ENCODE measurements at regions not wholly inside any gene's neighbourhood (a gene's known extent, or its start where the extent isn't known, plus 50 kb on each side); places are given as distances from the start of the nearest gene placed in this dataset.

DNA sequence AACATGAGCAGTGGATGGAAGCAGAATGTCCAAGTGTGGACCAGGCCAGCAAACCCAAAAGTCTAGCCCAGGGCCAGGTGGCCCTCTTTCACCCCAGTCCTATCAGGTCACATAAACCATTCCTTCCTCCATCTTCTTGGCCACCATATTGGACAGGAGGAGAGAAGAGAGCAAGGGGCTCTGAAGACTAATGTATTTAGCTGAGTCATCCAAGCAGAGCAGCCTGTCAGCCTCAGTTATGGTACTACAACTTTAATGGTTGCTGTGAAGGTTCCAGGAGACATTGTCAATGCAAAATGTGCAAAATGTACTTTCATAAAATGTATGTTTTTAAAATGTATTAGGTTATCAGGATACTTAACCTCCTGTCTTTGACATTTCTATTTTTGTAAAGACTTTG lies 159.5 kb downstream of the GPAM start:
- TF ChIP-seq, protein P1, sequence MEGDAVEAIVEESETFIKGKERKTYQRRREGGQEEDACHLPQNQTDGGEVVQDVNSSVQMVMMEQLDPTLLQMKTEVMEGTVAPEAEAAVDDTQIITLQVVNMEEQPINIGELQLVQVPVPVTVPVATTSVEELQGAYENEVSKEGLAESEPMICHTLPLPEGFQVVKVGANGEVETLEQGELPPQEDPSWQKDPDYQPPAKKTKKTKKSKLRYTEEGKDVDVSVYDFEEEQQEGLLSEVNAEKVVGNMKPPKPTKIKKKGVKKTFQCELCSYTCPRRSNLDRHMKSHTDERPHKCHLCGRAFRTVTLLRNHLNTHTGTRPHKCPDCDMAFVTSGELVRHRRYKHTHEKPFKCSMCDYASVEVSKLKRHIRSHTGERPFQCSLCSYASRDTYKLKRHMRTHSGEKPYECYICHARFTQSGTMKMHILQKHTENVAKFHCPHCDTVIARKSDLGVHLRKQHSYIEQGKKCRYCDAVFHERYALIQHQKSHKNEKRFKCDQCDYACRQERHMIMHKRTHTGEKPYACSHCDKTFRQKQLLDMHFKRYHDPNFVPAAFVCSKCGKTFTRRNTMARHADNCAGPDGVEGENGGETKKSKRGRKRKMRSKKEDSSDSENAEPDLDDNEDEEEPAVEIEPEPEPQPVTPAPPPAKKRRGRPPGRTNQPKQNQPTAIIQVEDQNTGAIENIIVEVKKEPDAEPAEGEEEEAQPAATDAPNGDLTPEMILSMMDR (IDR thresholded peaks at IDR 0.05; ENCODE audit: extremely low read depth in 1 of 2, insufficient read depth in 1 of 2, low read depth in 1 of 2, low read length in 2 of 2) = no peak
- no peak for TF ChIP-seq POLR2AphosphoS5 (IDR thresholded peaks at IDR 0.05; ENCODE audit: insufficient read depth, low read depth, low read length)
- TF ChIP-seq POLR2A (IDR thresholded peaks at IDR 0.05; ENCODE audit: low read depth, low read length) = no peak
- TF ChIP-seq, protein P2, sequence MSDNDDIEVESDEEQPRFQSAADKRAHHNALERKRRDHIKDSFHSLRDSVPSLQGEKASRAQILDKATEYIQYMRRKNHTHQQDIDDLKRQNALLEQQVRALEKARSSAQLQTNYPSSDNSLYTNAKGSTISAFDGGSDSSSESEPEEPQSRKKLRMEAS (IDR thresholded peaks at IDR 0.05; ENCODE audit: insufficient read depth, insufficient read length) = no peak
- no peak for TF ChIP-seq GATA2 (IDR thresholded peaks at IDR 0.05; ENCODE audit: insufficient read depth, insufficient read length, low read depth, low read length)
- no peak for TF ChIP-seq MYC (IDR thresholded peaks at IDR 0.05; ENCODE audit: low read depth, low read length)
- TF ChIP-seq EZH2 (IDR thresholded peaks at IDR 0.05; ENCODE audit: borderline replicate concordance, low read depth, low read length, severe bottlenecking) = no peak
- no peak for TF ChIP-seq JUN (IDR thresholded peaks at IDR 0.05; ENCODE audit: borderline replicate concordance, insufficient read depth, insufficient read length, low read depth)

Measured in endothelial cell of umbilical vein (primary cell).